Adrenal gland (tissue), 5 donors: ENCODE measurements at regions not wholly inside any gene's neighbourhood (a gene's known extent, or its start where the extent isn't known, plus 50 kb on each side); places are given as distances from the start of the nearest gene placed in this dataset.

ENCODE experiments used
- CTCF ChIP-seq, 6 experiments: fragments of 450-650 bp in 4 of 6; fragments of 200-600 bp in 2 of 6; sonication (generic) in 1 of 6; IDR thresholded peaks; 1 replicate in 5 of 6; 2 replicates in 1 of 6; pipeline versions ENCODE4 v1.5.1 to v1.8.0; 2016 to 2021; ENCODE audit warnings: antibody characterized with exemption in 6 of 6, mild to moderate bottlenecking in 2 of 6, moderate library complexity in 1 of 6
- POLR2A ChIP-seq, 2 donors: fragments of 450-650 bp; IDR thresholded peaks; one replicate each; pipeline ENCODE4 v1.6.1; 2017; ENCODE audit warnings: antibody characterized with exemption in 2 of 2, mild to moderate bottlenecking in 2 of 2, moderate library complexity in 1 of 2
- donor health status: DM: no; HTN: no; CAD: no.

GRCh38 chrX:27890611-27891010 lies 82.8 kb downstream of the MAGEB10 start:
- TF ChIP-seq CTCF (IDR thresholded peaks at IDR 0.05) (no peak), POLR2A (IDR thresholded peaks at IDR 0.05) (no peak)
